Activated effector memory CD4-positive, alpha-beta T cell treated with anti-CD3 and anti-CD28 coated beads, Interleukin-2, amount 50 U/mL, for 16 hours (primary cell): ENCODE measurements at regions not wholly inside any gene's neighbourhood (a gene's known extent, or its start where the extent isn't known, plus 50 kb on each side); places are given as distances from the start of the nearest gene placed in this dataset.
"Not testable (repeated sequence)": the region's sequence is repeated elsewhere in the genome, so short reads cannot be mapped to it uniquely, and the experiment has no call there.

ENCODE experiments used
- DNase-seq: peaks from one replicate; pipeline ENCODE4 v3.0.0-alpha.2; 2020

DNA sequence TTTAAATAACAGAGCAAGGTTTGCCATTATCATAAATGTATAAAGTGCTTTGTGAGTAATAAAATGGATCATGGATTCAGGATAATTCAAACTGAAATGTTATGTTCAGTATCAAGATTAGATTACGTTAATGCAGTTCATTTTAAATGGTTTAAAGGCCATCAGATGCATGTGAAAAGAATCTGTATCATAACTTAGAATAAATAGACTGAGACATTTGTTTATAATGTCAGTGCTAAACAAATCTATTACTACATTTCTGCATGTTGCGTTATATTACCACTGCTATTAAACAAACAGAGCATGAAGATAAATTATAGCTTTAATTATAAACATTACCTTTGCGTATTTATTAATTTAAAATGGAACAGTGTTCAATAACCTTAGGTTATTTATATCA, 160.2 kb downstream of the TOX3 start:
- no peak for DNase-seq

- no peak for DNase-seq
These were observed 162.6 kb downstream of the TOX3 start for GRCh38 chr16:52384378-52384777.

GRCh38 chr16:52383640-52384292, 163.2 kb downstream of the TOX3 start:
- no peak for DNase-seq

GRCh38 chr16:52383119-52383518, 163.8 kb downstream of the TOX3 start:
- no peak for DNase-seq

DNA sequence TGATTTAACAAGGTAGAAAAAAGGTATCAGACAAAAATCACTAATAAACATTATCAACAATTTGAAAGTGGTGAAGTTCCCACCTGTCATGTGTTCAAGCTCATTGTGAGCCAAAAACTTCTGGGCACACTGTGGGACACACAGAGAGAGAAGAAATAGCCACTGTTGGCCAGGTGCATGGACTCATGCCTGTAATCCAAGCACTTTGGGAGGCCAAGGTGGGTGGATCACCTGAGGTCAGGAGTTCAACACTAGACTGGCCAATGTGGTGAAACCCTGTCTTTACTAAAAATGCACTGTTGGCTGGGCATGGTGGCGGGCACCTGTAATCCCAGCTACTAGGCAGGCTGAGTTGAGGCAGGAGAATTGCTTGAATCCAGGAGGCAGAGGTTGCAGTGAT, 167.4 kb downstream of the TOX3 start:
- DNase-seq, result no peak

GRCh38 chr16:52376676-52377280, 170.2 kb downstream of the TOX3 start:
- DNase-seq, result no peak

- DNase-seq, result no peak
These were observed 174.6 kb downstream of the TOX3 start for GRCh38 chr16:52372313-52372712.

GRCh38 chr16:52368859-52369258, 178.1 kb downstream of the TOX3 start:
- DNase-seq, result no peak

DNA sequence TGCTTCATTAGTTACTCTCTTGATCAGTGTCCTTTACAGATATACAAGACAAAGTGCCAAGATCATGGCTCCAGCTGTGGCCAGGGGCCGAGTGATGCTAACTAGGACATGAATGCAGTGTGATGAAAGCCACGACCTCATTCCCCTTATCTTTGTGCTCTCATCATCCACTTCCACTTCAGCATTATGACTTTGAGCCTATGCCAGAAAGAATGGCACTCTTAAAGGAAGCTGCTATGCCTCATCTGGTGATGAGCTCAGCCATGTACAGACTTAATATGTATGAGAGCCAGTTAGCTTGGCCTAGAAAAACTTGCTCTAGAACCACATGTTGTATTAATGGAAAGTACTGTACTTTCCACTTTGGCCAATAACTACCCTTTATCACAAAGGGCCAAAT, 179.1 kb downstream of the TOX3 start:
- no peak for DNase-seq

DNA sequence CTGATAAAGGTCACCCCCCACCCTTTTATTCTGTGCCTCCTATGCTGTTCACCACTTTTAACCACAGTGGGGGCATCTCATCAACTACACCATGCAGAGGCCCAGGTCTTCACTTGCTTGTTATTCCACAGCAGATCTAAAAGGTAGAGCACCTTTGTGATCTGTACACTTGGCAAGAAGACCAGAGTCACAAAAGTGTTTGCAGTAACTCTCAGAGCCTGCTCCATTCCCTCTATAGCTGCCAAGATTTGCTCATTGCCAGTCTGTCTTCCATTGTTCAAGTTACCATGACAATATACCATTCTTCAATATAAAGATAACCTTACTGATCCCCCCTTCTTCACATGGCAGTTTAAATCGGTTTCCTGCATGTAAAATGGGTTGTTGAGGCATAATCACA, 180.0 kb downstream of the TOX3 start:
- DNase-seq, result no peak

- DNase-seq, result no peak
These were observed 182.4 kb downstream of the TOX3 start for GRCh38 chr16:52364500-52364899.

- DNase-seq, result no peak
These were observed 183.9 kb downstream of the TOX3 start for GRCh38 chr16:52363082-52363481.

DNA sequence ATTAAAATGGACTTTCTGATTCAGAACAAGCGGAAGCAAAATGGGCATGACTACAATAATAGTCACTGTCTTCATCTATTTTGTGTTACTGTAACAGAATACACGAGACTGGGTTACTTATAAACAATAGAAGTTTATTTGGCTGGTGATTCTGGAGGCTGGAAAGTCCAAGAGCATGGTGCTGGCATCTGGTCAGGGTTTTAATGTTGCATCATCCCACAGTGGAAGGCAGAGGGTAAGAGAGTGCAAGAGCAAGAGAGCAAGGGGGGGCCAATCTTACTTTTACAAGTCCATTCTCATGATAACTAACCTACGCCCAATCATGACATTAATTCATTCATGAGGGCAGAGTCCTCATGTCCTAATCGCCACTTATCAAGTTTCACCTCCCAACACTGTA, 189.2 kb downstream of the TOX3 start:
- no peak for DNase-seq

GRCh38 chr16:52353249-52353648, 193.7 kb downstream of the TOX3 start:
- DNase-seq, result no peak

DNA sequence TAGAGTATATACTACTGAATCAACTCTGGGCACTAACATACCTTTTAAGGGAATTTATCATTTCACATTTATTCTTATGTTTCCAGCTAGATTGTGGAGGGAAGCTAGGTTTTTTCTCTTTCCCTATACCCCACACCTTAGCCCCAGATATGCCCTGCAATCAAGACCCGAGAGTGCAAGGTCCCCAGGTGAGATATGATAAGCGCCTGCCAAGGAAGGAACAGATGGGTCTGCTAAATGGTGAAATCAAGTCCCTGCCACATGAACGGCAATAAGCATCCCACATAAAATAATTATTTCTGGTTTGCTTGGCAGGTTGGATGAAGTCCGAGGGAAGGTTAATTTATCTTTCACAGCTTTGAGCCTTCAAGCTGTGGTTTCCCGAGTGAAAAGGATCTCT, 195.5 kb downstream of the TOX3 start:
- no peak for DNase-seq

- no peak for DNase-seq
These were observed 196.8 kb downstream of the TOX3 start for GRCh38 chr16:52350031-52350642.

DNA sequence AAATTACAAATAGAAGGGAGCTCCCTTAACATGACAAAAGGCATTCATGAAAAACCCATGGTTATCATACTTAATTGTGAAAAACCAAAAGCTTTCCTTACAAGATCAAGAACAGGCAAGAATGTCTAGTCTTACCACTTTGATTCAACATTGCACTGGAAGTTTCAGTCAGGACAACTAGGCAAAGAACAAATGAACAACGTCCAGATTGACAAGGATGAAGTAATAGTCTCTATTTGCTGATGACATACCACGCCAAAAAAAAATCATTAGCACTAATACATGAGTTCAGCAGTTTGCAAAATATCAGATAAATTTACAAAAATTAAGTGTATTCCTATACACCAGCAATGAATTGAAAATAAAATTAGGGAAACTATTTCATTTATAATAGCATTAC, 200.2 kb downstream of the TOX3 start:
- DNase-seq, result no peak

DNA sequence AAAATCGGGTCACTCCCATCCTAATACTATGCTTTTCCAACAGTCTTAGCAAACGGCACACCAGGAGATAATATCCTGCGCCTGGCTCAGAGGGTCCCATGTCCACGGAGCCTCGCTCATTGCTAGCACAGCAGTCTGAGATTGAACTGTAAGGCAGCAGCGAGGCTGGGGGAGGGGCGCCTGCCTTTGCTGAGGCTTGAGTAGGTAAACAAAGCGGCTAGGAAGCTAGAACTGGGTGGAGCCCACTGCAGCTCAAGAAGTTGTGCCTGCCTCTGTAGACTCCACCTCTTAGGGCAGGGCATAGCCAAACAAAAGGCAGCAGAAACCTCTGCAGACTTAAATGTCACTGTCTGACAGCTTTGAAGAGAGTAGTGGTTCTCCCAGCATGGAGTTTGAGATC, 213.3 kb downstream of the TOX3 start:
- DNase-seq, result not testable (repeated sequence)

- DNase-seq, result no peak
These were observed 226.0 kb downstream of the TOX3 start for GRCh38 chr16:52320930-52321439.

- no peak for DNase-seq
These were observed 228.5 kb downstream of the TOX3 start for GRCh38 chr16:52318302-52319009.

DNA sequence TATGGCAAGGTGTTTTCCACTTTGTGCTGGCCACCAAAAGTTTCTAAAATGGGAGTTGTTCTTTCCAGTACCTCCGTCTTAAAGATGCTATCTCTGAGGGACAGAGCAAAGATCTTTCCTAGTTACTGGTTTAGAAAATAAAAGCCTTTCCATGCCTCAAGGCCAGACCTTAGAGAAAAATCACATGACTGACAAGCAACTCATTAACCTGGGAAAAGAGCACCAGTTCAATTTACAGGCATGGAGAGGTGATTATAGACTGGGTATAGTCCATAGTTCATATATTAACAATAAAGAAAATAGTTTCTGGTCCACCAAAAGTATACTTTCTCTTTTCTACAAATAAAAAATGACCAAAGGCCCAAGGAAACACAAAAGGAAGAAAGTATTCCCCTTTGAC, 230.7 kb downstream of the TOX3 start:
- no peak for DNase-seq

DNA sequence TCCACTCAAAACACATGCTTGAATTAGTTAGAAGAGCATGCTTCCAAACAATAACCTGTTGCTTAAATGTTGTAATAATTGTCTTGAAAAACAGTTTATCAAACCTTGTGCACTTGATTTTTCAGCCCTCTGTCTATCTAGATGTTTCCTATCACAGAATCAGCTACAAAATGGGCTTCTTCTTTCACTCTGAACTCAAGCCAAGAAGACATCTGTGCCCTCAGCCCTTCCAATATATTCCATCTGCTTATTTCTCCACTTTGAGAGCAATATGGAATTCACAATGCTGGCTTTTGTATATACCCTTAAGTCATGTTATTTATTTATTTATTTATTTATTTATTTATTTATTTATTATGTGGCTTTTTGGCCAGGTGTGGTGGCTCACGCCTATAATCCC, 234.2 kb downstream of the TOX3 start:
- no peak for DNase-seq

DNA sequence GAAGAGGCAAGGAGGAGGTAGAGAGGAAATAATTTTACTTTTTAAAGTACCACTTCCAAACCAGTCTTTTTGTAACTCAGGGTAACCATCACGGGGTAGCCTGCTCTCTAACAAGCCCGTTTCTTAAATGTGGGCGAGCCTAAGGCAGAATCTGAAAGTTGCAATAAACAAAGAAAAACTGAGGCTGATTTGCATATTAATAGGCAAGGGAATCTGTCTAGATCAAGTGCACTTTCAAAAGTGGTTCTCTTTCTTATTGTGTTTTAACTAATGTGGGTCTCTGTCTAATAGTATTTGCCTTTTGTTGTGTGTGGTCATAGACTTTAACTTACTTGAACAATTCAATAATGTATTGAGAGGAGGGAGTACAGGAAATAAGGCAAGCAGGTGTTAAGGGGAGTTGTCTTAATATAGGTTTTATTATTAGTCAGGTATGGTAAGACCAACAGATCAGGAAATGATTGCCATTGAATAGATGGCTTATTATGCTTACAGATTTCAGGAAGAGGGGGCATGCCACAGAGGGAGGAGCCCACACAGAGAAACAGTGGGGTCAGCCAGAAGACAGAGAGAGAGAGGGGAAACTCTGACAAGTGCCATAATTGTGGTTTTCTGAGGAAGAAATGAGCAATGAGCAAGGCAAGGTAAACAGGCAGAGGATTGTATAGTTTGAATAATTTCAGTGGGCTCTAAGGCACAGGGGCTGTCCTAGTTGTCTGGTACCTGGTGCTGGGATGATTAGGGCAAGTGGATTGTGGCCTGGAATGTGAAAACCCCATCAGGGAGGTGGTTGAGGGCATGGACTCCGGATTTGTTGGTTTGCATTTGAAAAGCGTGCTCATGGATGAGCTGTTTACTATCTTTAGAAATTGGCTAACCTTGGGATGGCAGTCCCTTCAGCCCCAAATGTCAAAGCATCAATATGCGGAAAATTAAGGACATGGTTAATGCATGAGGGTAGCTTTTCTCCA, 237.2 kb downstream of the TOX3 start:
- no peak for DNase-seq
